SK-N-SH (cell line): ENCODE measurements at regions not wholly inside any gene's neighbourhood (a gene's known extent, or its start where the extent isn't known, plus 50 kb on each side); places are given as distances from the start of the nearest gene placed in this dataset.

ENCODE experiments used
- CTCF ChIA-PET: fragments of 300-600, 350-600 bp; formaldehyde crosslinking; extraction: SDS; loops from one replicate; lab custom pipeline; 2021; lab: Yijun Ruan, JAX
- POLR2A ChIA-PET: fragments of 350-600 bp; sonication (Branson Sonifier 250); formaldehyde crosslinking; extraction: SDS; loops from one replicate; lab custom pipeline; 2020; ENCODE audit warnings: antibody characterized with exemption, inconsistent platforms; lab: Yijun Ruan, JAX
- DNase-seq: peaks from one replicate; pipeline ENCODE4 v3.0.0; 2012
- H2AFZ ChIP-seq: fragments of 200-600 bp; sonication (generic); 2 replicates; pipeline ENCODE4 v1.8.1; 2016; ENCODE audit warnings: antibody characterized with exemption, mild to moderate bottlenecking, low read depth
- H3F3A ChIP-seq: fragments of 200-600 bp; sonication (generic); replicated peaks from 2 replicates; pipeline ENCODE3; 2016; ENCODE audit warnings: antibody characterized with exemption, mild to moderate bottlenecking; ENCODE audit not compliant: insufficient read depth
- H3K27ac ChIP-seq, 2 experiments: fragments of 200-500 bp in 1 of 2; fragments of 200-600 bp in 1 of 2; sonication (Bioruptor generic) in 1 of 2; sonication (generic), shearing (Covaris generic) in 1 of 2; 2 replicates each; pipeline versions ENCODE4 v1.5.1 to v1.6.1; 2014 to 2016; ENCODE audit warnings: low read depth in 2 of 2, inconsistent platforms in 1 of 2, low read length in 1 of 2, mild to moderate bottlenecking in 1 of 2, mixed read lengths in 1 of 2
- H3K27me3 ChIP-seq: fragments of 200-600 bp; sonication (generic), shearing (Covaris generic); 2 replicates; pipeline ENCODE4 v1.6.1; 2016; ENCODE audit warnings: mixed run types; ENCODE audit not compliant: insufficient read depth
- H3K36me3 ChIP-seq, 2 experiments: fragments of 200-500 bp in 1 of 2; fragments of 200-600 bp in 1 of 2; sonication (Bioruptor generic) in 1 of 2; sonication (generic) in 1 of 2; replicated peaks in 1 of 2; 2 replicates each; pipeline versions ENCODE3 to v1.5.1; 2014 to 2016; ENCODE audit warnings: low read length in 1 of 2, mild to moderate bottlenecking in 1 of 2; ENCODE audit not compliant: insufficient read depth in 2 of 2, control insufficient read depth in 1 of 2
- H3K4me1 ChIP-seq, 2 experiments: fragments of 200-500 bp in 1 of 2; fragments of 200-600 bp in 1 of 2; sonication (Bioruptor generic) in 1 of 2; sonication (generic), shearing (Covaris generic) in 1 of 2; 2 replicates each; pipeline versions ENCODE4 v1.5.1 to v1.6.1; 2014 to 2016; ENCODE audit warnings: low read depth in 1 of 2, low read length in 1 of 2, mixed run types in 1 of 2; ENCODE audit not compliant: insufficient read depth in 2 of 2, control insufficient read depth in 1 of 2
- H3K4me2 ChIP-seq: fragments of 200-600 bp; sonication (generic), shearing (Covaris generic); 2 replicates; pipeline ENCODE4 v1.6.1; 2017; ENCODE audit warnings: mixed run types
- H3K4me3 ChIP-seq, 2 experiments: fragments of 200-500 bp in 1 of 2; fragments of 200-600 bp in 1 of 2; sonication (Bioruptor generic) in 1 of 2; sonication (generic), shearing (Covaris generic) in 1 of 2; 2 replicates each; pipeline versions ENCODE4 v1.5.1 to v1.8.1; 2014 to 2016; ENCODE audit warnings: low read depth in 2 of 2, inconsistent platforms in 1 of 2, low read length in 1 of 2, mild to moderate bottlenecking in 1 of 2, mixed read lengths in 1 of 2, moderate library complexity in 1 of 2
- H3K79me2 ChIP-seq: fragments of 200-600 bp; sonication (generic); 2 replicates; pipeline ENCODE4 v1.8.1; 2017; ENCODE audit warnings: mild to moderate bottlenecking; ENCODE audit not compliant: insufficient read depth
- H3K9ac ChIP-seq: fragments of 200-600 bp; sonication (generic); 2 replicates; pipeline ENCODE4 v1.6.1; 2017; ENCODE audit warnings: mixed run types
- H3K9me2 ChIP-seq: fragments of 200-600 bp; sonication (generic); 2 replicates; pipeline ENCODE4 v1.6.1; 2017; ENCODE audit warnings: mixed run types
- H3K9me3 ChIP-seq: fragments of 200-600 bp; sonication (generic); 2 replicates; pipeline ENCODE4 v1.6.1; 2017; ENCODE audit warnings: mixed run types, mild to moderate bottlenecking, moderate library complexity
- H4K20me1 ChIP-seq: fragments of 200-600 bp; sonication (generic); 2 replicates; pipeline ENCODE4 v1.6.1; 2017; ENCODE audit warnings: mild to moderate bottlenecking, mixed run types; ENCODE audit not compliant: insufficient read depth
- ELF1 ChIP-seq: IDR thresholded peaks from 2 replicates; pipeline ENCODE4 v1.4.0; 2012
- FOXJ3 ChIP-seq: sonication (generic); formaldehyde crosslinking; IDR thresholded peaks from 2 replicates; pipeline ENCODE4 v1.5.1; 2020; ENCODE audit warnings: mild to moderate bottlenecking, missing genetic modification reagents
- GABPA ChIP-seq: IDR thresholded peaks from 2 replicates; pipeline ENCODE4 v1.4.0; 2012; ENCODE audit warnings: low read depth, mild to moderate bottlenecking
- IRF3 ChIP-seq: fragments of 150-350 bp; IDR thresholded peaks from 2 replicates; pipeline ENCODE4 v1.6.1; 2016; ENCODE audit warnings: mild to moderate bottlenecking, low read depth, low read length
- MEF2A ChIP-seq: IDR thresholded peaks from 2 replicates; pipeline ENCODE4 v1.4.0; 2012; ENCODE audit warnings: low read depth, borderline replicate concordance
- NFIC ChIP-seq: IDR thresholded peaks from 2 replicates; pipeline ENCODE4 v1.4.0; 2012; ENCODE audit warnings: borderline replicate concordance
- RAD21 ChIP-seq: IDR thresholded peaks from 2 replicates; pipeline ENCODE4 v1.6.1; 2012; ENCODE audit warnings: mild to moderate bottlenecking, low read length
- RCOR1 ChIP-seq: fragments of 150-350 bp; IDR thresholded peaks from 2 replicates; pipeline ENCODE4 v1.6.1; 2017; ENCODE audit warnings: antibody characterized with exemption, low read length
- RFX5 ChIP-seq: IDR thresholded peaks from 2 replicates; pipeline ENCODE4 v1.6.1; 2012; ENCODE audit warnings: mild to moderate bottlenecking, improper control_type of control experiment, low read length
- SMC3 ChIP-seq: IDR thresholded peaks from 2 replicates; pipeline ENCODE4 v1.6.1; 2012; ENCODE audit warnings: low read depth, low read length, improper control_type of control experiment
- TEAD4 ChIP-seq: IDR thresholded peaks from 2 replicates; pipeline ENCODE4 v1.4.0; 2012; ENCODE audit warnings: mild to moderate bottlenecking, borderline replicate concordance; ENCODE audit not compliant: insufficient read depth
- WGBS: methylation state at CpG from one replicate; pipeline ENCODE4 v1.1.6; 2017; ENCODE audit warnings: low lambda C conversion rate; 5-methylcytosine and 5-hydroxymethylcytosine counted together
- TF ChIP-seq, protein P1 (sequence below): fragments of 200-600 bp; sonication (generic); IDR thresholded peaks from 2 replicates; pipeline ENCODE4 v1.6.1; 2017; ENCODE audit warnings: antibody characterized with exemption, mild to moderate bottlenecking, moderate library complexity
- TF ChIP-seq, protein P2 (sequence below): IDR thresholded peaks from 2 replicates; pipeline ENCODE4 v1.4.0; 2012; ENCODE audit warnings: low read depth, borderline replicate concordance
- TF ChIP-seq, protein P3 (sequence below): IDR thresholded peaks from 2 replicates; pipeline ENCODE4; 2012

GRCh38 chr12:69168363-69168762, 71.0 kb upstream of the CPSF6 start:
- H4K20me1 ChIP-seq: no peaks in the 10 kb centered on the region
- H3K4me3 ChIP-seq: no peak overlapping the region
- H3F3A ChIP-seq: no peaks in the 10 kb centered on the region
- H3K4me1 ChIP-seq: peaks cover 0 to 1% of the 10 kb centered on the region in 2 experiments; a peak in 1 of 4 replicates
- no peaks in the 10 kb centered on the region for H3K9me2 ChIP-seq
- no peak overlapping the region for H2AFZ ChIP-seq
- H3K9ac ChIP-seq: no peak overlapping the region
- POLR2A ChIA-PET: no interaction called here
- WGBS: 81% methylated on average over 5 of the region's 5 CpGs
- H3K9me3 ChIP-seq: no peaks in the 10 kb centered on the region
- TF ChIP-seq NFIC (no peak), RAD21 (no peak), ELF1 (no peak), RCOR1 (no peak), SMC3 (no peak)
- TF ChIP-seq, protein P1, sequence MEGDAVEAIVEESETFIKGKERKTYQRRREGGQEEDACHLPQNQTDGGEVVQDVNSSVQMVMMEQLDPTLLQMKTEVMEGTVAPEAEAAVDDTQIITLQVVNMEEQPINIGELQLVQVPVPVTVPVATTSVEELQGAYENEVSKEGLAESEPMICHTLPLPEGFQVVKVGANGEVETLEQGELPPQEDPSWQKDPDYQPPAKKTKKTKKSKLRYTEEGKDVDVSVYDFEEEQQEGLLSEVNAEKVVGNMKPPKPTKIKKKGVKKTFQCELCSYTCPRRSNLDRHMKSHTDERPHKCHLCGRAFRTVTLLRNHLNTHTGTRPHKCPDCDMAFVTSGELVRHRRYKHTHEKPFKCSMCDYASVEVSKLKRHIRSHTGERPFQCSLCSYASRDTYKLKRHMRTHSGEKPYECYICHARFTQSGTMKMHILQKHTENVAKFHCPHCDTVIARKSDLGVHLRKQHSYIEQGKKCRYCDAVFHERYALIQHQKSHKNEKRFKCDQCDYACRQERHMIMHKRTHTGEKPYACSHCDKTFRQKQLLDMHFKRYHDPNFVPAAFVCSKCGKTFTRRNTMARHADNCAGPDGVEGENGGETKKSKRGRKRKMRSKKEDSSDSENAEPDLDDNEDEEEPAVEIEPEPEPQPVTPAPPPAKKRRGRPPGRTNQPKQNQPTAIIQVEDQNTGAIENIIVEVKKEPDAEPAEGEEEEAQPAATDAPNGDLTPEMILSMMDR: no peak
- TF ChIP-seq, all 33 proteins: peak for 0
- H3K27me3 ChIP-seq: no peaks in the 10 kb centered on the region
- H3K79me2 ChIP-seq: no peaks in the 10 kb centered on the region
- CTCF ChIA-PET: interaction anchor here (2.2 to 3.9 kb wide), 2 partner anchors 11 to 14 kb away, joined by 8 to 18 read pairs; no protein-coding TSS in a partner anchor
- DNase-seq: no peak
- no peak overlapping the region for H3K4me2 ChIP-seq
- H3K36me3 ChIP-seq: no peaks in the 10 kb centered on the region
- H3K27ac ChIP-seq: no peak overlapping the region

GRCh38 chr12:69168828-69169227, 70.5 kb upstream of the CPSF6 start:
- H3K79me2 ChIP-seq: no peaks in the 10 kb centered on the region
- H3K4me3 ChIP-seq: no peak overlapping the region
- TF ChIP-seq, protein P1: no peak
- TF ChIP-seq MEF2A: no peak
- CTCF ChIA-PET: interaction anchor here (2.2 to 3.9 kb wide), 2 partner anchors 12 to 15 kb away, joined by 8 to 18 read pairs; no protein-coding TSS in a partner anchor
- no peak overlapping the region for H3K27ac ChIP-seq
- H2AFZ ChIP-seq: no peak overlapping the region
- H3K4me2 ChIP-seq: no peak overlapping the region
- peaks cover 0 to 3% of the 10 kb centered on the region in 2 experiments; a peak in 1 of 4 replicates for H3K4me1 ChIP-seq
- POLR2A ChIA-PET: no interaction called here
- 84% methylated on average over 3 of the region's 3 CpGs for WGBS
- no peak overlapping the region for H3K9ac ChIP-seq
- H3K9me3 ChIP-seq: no peaks in the 10 kb centered on the region
- DNase-seq: no peak
- no peaks in the 10 kb centered on the region for H3K9me2 ChIP-seq
- H3K27me3 ChIP-seq: no peaks in the 10 kb centered on the region
- no peaks in the 10 kb centered on the region for H3F3A ChIP-seq
- H4K20me1 ChIP-seq: no peaks in the 10 kb centered on the region
- H3K36me3 ChIP-seq: no peaks in the 10 kb centered on the region

DNA sequence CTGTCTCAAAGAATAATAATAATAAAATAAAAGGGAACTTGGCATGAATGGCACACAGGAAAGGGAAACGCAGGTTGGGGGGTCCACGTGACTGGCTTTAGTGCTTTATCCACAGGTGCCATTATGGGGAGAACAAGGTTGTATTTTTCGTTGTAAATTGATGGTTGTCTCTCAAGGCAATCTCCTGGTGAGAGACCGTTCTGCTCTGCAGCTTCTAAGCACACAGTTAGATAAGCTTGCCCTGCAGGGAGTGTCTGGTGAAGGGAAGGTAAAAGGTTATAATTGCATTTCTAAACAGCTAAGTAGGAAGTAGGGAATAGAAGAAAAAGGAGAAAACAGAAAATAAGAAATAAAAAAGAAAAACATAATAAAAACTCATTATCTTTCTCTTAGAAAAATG, 69.1 kb upstream of the CPSF6 start:
- no peak overlapping the region for H3K9ac ChIP-seq
- no peak overlapping the region for H3K4me3 ChIP-seq
- 49% methylated on average over 4 of the region's 4 CpGs for WGBS
- H3K79me2 ChIP-seq: no peaks in the 10 kb centered on the region
- no peak overlapping the region for H3K4me2 ChIP-seq
- no peak overlapping the region for H3K27ac ChIP-seq
- no peak for DNase-seq
- no peaks in the 10 kb centered on the region for H4K20me1 ChIP-seq
- ChIA-PET CTCF (interaction anchor here (1.9 to 3.9 kb wide), 2 partner anchors 13 to 16 kb away, joined by 6 to 18 read pairs; no protein-coding TSS in a partner anchor), POLR2A (no interaction called here)
- no peaks in the 10 kb centered on the region for H3K9me2 ChIP-seq
- H2AFZ ChIP-seq: no peak overlapping the region
- peaks cover 0 to 3% of the 10 kb centered on the region in 2 experiments; a peak in 1 of 4 replicates for H3K4me1 ChIP-seq
- no peaks in the 10 kb centered on the region for H3K36me3 ChIP-seq
- H3K9me3 ChIP-seq: no peaks in the 10 kb centered on the region
- H3F3A ChIP-seq: no peaks in the 10 kb centered on the region
- H3K27me3 ChIP-seq: no peaks in the 10 kb centered on the region
- TF ChIP-seq, protein P2, sequence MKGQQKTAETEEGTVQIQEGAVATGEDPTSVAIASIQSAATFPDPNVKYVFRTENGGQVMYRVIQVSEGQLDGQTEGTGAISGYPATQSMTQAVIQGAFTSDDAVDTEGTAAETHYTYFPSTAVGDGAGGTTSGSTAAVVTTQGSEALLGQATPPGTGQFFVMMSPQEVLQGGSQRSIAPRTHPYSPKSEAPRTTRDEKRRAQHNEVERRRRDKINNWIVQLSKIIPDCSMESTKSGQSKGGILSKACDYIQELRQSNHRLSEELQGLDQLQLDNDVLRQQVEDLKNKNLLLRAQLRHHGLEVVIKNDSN: no peak
- TF ChIP-seq, protein P3, sequence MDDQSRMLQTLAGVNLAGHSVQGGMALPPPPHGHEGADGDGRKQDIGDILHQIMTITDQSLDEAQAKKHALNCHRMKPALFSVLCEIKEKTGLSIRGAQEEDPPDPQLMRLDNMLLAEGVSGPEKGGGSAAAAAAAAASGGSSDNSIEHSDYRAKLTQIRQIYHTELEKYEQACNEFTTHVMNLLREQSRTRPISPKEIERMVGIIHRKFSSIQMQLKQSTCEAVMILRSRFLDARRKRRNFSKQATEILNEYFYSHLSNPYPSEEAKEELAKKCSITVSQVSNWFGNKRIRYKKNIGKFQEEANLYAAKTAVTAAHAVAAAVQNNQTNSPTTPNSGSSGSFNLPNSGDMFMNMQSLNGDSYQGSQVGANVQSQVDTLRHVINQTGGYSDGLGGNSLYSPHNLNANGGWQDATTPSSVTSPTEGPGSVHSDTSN: no peak
- no peak for TF ChIP-seq TEAD4
- TF ChIP-seq IRF3: no peak
- TF ChIP-seq RFX5: no peak
- TF ChIP-seq FOXJ3 (CRISPR knock-in tag): no peak
- no peak for TF ChIP-seq ELF1
- TF ChIP-seq RAD21: no peak
- TF ChIP-seq NFIC: no peak
- TF ChIP-seq GABPA: no peak
